IMR-90 (cell line): ENCODE measurements at regions not wholly inside any gene's neighbourhood (a gene's known extent, or its start where the extent isn't known, plus 50 kb on each side); places are given as distances from the start of the nearest gene placed in this dataset.

Source experiments
- ATAC-seq: fragments of 200-7000 bp; cut with Tn5 transposase; 2 replicates; pipeline ENCODE4 v1.9.1; 2020; ENCODE audit warnings: low read depth, mild to moderate bottlenecking, moderate library complexity
- BruUV-seq: library from RNA; stranded (reverse); fragments of 400-500 nt; replicated peaks from 2 replicates; lab custom pipeline; 2021; lab: Mats Ljungman, UMichigan
- CTCF ChIA-PET: fragments of 300-600 bp; formaldehyde crosslinking; extraction: SDS; loops from one replicate; lab custom pipeline; 2021; ENCODE audit warnings: antibody characterized with exemption; lab: Yijun Ruan, JAX
- POLR2A ChIA-PET: fragments of 300-600 bp; sonication (Branson Sonifier 250); formaldehyde crosslinking; loops from one replicate; lab custom pipeline; 2022; ENCODE audit warnings: antibody characterized with exemption; ENCODE audit not compliant: unreplicated experiment; lab: Charles Lee
- DNase-seq: peaks from one replicate; pipeline ENCODE4 v3.0.0; 2013
- H2AFZ ChIP-seq: replicated peaks from 2 replicates; pipeline ENCODE3; 2013; ENCODE audit warnings: low read length, mild to moderate bottlenecking; ENCODE audit not compliant: poor library complexity
- H2AK5ac ChIP-seq: 2 replicates; pipeline ENCODE4 v1.6.1; 2013; ENCODE audit warnings: low read depth, low read length, inconsistent platforms
- H2AK9ac ChIP-seq: replicated peaks from 2 replicates; pipeline ENCODE3; 2013; ENCODE audit warnings: mild to moderate bottlenecking, low read depth, low read length, moderate library complexity; ENCODE audit not compliant: poor library complexity
- H2BK120ac ChIP-seq: 2 replicates; pipeline ENCODE4 v1.6.1; 2013; ENCODE audit warnings: low read depth, low read length, inconsistent platforms
- H2BK15ac ChIP-seq: 3 replicates; pipeline ENCODE4 v1.6.1; 2013; ENCODE audit warnings: low read depth, low read length, inconsistent platforms
- H2BK20ac ChIP-seq: 2 replicates; pipeline ENCODE4 v1.6.1; 2013; ENCODE audit warnings: low read depth, mild to moderate bottlenecking, inconsistent platforms, low read length, moderate library complexity
- H2BK5ac ChIP-seq: 2 replicates; pipeline ENCODE4 v1.6.1; 2013; ENCODE audit warnings: mild to moderate bottlenecking, low read depth, low read length, inconsistent platforms; ENCODE audit not compliant: poor library complexity, severe bottlenecking
- H3K14ac ChIP-seq: replicated peaks from 2 replicates; pipeline ENCODE4 v1.6.1; 2013; ENCODE audit warnings: low read depth, low read length, inconsistent platforms
- H3K18ac ChIP-seq: 2 replicates; pipeline ENCODE4 v1.6.1; 2013; ENCODE audit warnings: low read depth, low read length, control low read depth
- H3K23ac ChIP-seq: 2 replicates; pipeline ENCODE4 v1.6.1; 2013; ENCODE audit warnings: low read depth, low read length, inconsistent platforms
- H3K27ac ChIP-seq: 2 replicates; pipeline ENCODE4 v1.5.1; 2013; ENCODE audit warnings: mild to moderate bottlenecking, control low read depth, low read length; ENCODE audit not compliant: insufficient read depth
- H3K27me3 ChIP-seq: 2 replicates; pipeline ENCODE4 v1.6.1; 2013; ENCODE audit warnings: low read length; ENCODE audit not compliant: control insufficient read depth, insufficient read depth
- H3K36me3 ChIP-seq: 2 replicates; pipeline ENCODE4 v1.6.1; 2013; ENCODE audit warnings: low read length, mixed read lengths; ENCODE audit not compliant: control insufficient read depth, insufficient read depth
- H3K4ac ChIP-seq: 2 replicates; pipeline ENCODE4 v1.6.1; 2013; ENCODE audit warnings: low read depth, low read length, inconsistent platforms
- H3K4me1 ChIP-seq: 2 replicates; pipeline ENCODE4 v1.6.1; 2013; ENCODE audit warnings: low read length, mixed read lengths; ENCODE audit not compliant: control insufficient read depth, insufficient read depth
- H3K4me2 ChIP-seq: 2 replicates; pipeline ENCODE4 v1.6.1; 2013; ENCODE audit warnings: low read depth, mild to moderate bottlenecking, control low read depth, low read length, moderate library complexity
- H3K4me3 ChIP-seq: 2 replicates; pipeline ENCODE4 v1.5.1; 2013; ENCODE audit warnings: low read depth, mild to moderate bottlenecking, control low read depth, low read length, moderate library complexity; ENCODE audit not compliant: insufficient read depth
- H3K56ac ChIP-seq: 2 replicates; pipeline ENCODE4 v1.6.1; 2013; ENCODE audit warnings: low read length, inconsistent platforms; ENCODE audit not compliant: insufficient read depth; ENCODE audit errors: extremely low read depth
- H3K79me1 ChIP-seq, 2 experiments: 2 replicates each; pipeline ENCODE4 v1.6.1; 2013; ENCODE audit warnings: low read length in 2 of 2, inconsistent platforms in 1 of 2, low read depth in 1 of 2
- H3K9ac ChIP-seq: 2 replicates; pipeline ENCODE4 v1.6.1; 2013; ENCODE audit warnings: low read depth, low read length, control low read depth
- H3K9me1 ChIP-seq: 2 replicates; pipeline ENCODE4 v1.6.1; 2013; ENCODE audit warnings: low read length, inconsistent platforms; ENCODE audit not compliant: insufficient read depth
- H3K9me3 ChIP-seq: 2 replicates; pipeline ENCODE4 v1.6.1; 2013; ENCODE audit warnings: low read length; ENCODE audit not compliant: control insufficient read depth, insufficient read depth
- H4K20me1 ChIP-seq: 2 replicates; pipeline ENCODE4 v1.6.1; 2013; ENCODE audit warnings: low read length, inconsistent platforms; ENCODE audit not compliant: insufficient read depth
- H4K5ac ChIP-seq: 2 replicates; pipeline ENCODE4 v1.6.1; 2013; ENCODE audit warnings: mild to moderate bottlenecking, low read depth, low read length, control low read depth
- H4K8ac ChIP-seq, 2 experiments: 2 replicates each; pipeline ENCODE4 v1.6.1; 2013; ENCODE audit warnings: low read depth in 2 of 2, low read length in 2 of 2, control low read depth in 1 of 2, inconsistent platforms in 1 of 2
- H4K91ac ChIP-seq: 2 replicates; pipeline ENCODE4 v1.6.1; 2013; ENCODE audit warnings: low read depth, low read length, inconsistent platforms; ENCODE audit not compliant: insufficient read depth
- BHLHE40 ChIP-seq: fragments of 150-350 bp; IDR thresholded peaks from 2 replicates; pipeline ENCODE4 v1.6.1; 2016; ENCODE audit warnings: mild to moderate bottlenecking, low read depth, low read length
- CEBPB ChIP-seq: IDR thresholded peaks from 2 replicates; pipeline ENCODE4 v1.6.1; 2012; ENCODE audit warnings: low read depth, low read length, improper control_type of control experiment
- CHD1 ChIP-seq: IDR thresholded peaks from 2 replicates; pipeline ENCODE4 v1.6.1; 2012; ENCODE audit warnings: low read depth, low read length, improper control_type of control experiment
- FOS ChIP-seq: fragments of 150-350 bp; IDR thresholded peaks from 2 replicates; pipeline ENCODE4 v1.6.1; 2016; ENCODE audit warnings: low read depth, low read length
- MAFK ChIP-seq: IDR thresholded peaks from 2 replicates; pipeline ENCODE4 v1.6.1; 2012; ENCODE audit warnings: low read depth, low read length, improper control_type of control experiment
- MAZ ChIP-seq: IDR thresholded peaks from 2 replicates; pipeline ENCODE4 v1.6.1; 2012; ENCODE audit warnings: low read depth, mild to moderate bottlenecking, low read length, improper control_type of control experiment, moderate library complexity, borderline replicate concordance
- MXI1 ChIP-seq: IDR thresholded peaks from 2 replicates; pipeline ENCODE4 v1.6.1; 2012; ENCODE audit warnings: low read depth, mild to moderate bottlenecking, low read length, moderate library complexity, borderline replicate concordance
- NFE2L2 ChIP-seq: fragments of 150-350 bp; IDR thresholded peaks from 2 replicates; pipeline ENCODE4 v1.6.1; 2016; ENCODE audit warnings: low read depth, mild to moderate bottlenecking, low read length
- POLR2A ChIP-seq: IDR thresholded peaks from 2 replicates; pipeline ENCODE4 v1.6.1; 2012; ENCODE audit warnings: mild to moderate bottlenecking, low read depth, low read length
- RAD21 ChIP-seq: IDR thresholded peaks from 2 replicates; pipeline ENCODE4 v1.6.1; 2012; ENCODE audit warnings: low read length, improper control_type of control experiment
- RCOR1 ChIP-seq: IDR thresholded peaks from 2 replicates; pipeline ENCODE4 v1.6.1; 2012; ENCODE audit warnings: mild to moderate bottlenecking, low read length, improper control_type of control experiment; ENCODE audit not compliant: insufficient replicate concordance
- RFX5 ChIP-seq: IDR thresholded peaks from 2 replicates; pipeline ENCODE4 v1.8.0; 2012; ENCODE audit warnings: low read depth, mild to moderate bottlenecking, low read length, moderate library complexity
- SMC3 ChIP-seq: fragments of 150-350 bp; IDR thresholded peaks from 2 replicates; pipeline ENCODE4 v1.6.1; 2016; ENCODE audit warnings: low read depth, mild to moderate bottlenecking, antibody characterized with exemption, low read length, moderate library complexity
- WGBS, 2 experiments: methylation state at CpG; one replicate each; pipeline versions ENCODE4 v1.1.5 to v1.1.7; 2013; ENCODE audit warnings: missing lambda C conversion rate in 2 of 2; ENCODE audit not compliant: insufficient read length in 1 of 2; ENCODE audit errors: extremely low coverage in 2 of 2; 5-methylcytosine and 5-hydroxymethylcytosine counted together
- dilution Hi-C: fragments of 300-500 bp; cut with HindIII; formaldehyde crosslinking; loops from one replicate; pipeline ENCODE4 v1.14.3; 2018; ENCODE audit warnings: low sequenced_read_pairs; ENCODE audit not compliant: unreplicated experiment
- in situ Hi-C: fragments of 300-500 bp; cut with MboI; formaldehyde crosslinking; loops from 3 replicates; pipeline ENCODE4 v1.14.3; 2019; ENCODE audit warnings: low sequenced_read_pairs, inconsistent platforms, mixed read lengths
- intact Hi-C: fragments of 100-400 bp; cut with micrococcal nuclease; formaldehyde crosslinking; loops from 2 replicates; pipeline ENCODE4 v1.10.0; 2022
- TF ChIP-seq, protein P1 (sequence below): fragments of 150-350 bp; IDR thresholded peaks from 2 replicates; pipeline ENCODE4 v1.6.1; 2017; ENCODE audit warnings: mild to moderate bottlenecking, antibody characterized with exemption, low read length, low read depth
- TF ChIP-seq, protein P2 (sequence below): conservative IDR thresholded peaks from 2 replicates; pipeline ENCODE4 v1.5.1; 2012; ENCODE audit warnings: mild to moderate bottlenecking, low read depth, low read length, improper control_type of control experiment
- TF ChIP-seq, protein P3 (sequence below): fragments of 150-350 bp; IDR thresholded peaks from 2 replicates; pipeline ENCODE4 v1.6.1; 2016; ENCODE audit warnings: low read depth, mild to moderate bottlenecking, low read length, moderate library complexity, borderline replicate concordance

DNA sequence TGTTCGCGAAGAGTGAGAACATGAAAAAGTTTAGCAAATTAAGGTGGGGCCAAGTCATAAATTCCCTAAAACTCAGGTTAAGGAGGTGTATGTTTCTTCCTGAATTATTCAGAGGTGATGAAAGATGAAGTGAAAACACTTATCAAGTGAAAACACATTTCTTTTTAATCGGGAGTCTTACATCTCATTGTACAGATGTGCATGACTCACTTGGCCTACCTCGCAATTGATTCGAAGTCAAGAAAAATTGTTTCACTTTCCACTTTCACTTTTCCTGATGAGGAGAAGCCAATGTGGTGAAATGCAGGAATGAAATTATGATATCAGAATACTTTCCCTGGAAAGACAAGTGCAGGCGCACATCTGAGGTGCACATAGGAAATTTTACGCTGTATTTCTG is 78.7 kb downstream of the SLC25A46 start:
- Histone ChIP-seq H4K5ac (no peak overlapping the region), H4K8ac (no peak overlapping the region), H2BK5ac (no peak overlapping the region), H3K4me2 (no peak overlapping the region), H3K18ac (no peak overlapping the region), H2AK9ac (no peak overlapping the region), H3K4ac (no peak overlapping the region), H2BK15ac (no peak overlapping the region), H3K14ac (no peak overlapping the region), H3K9me1 (no peaks in the 10 kb centered on the region), H2BK120ac (no peak overlapping the region), H3K56ac (no peak overlapping the region), H3K36me3 (no peaks in the 10 kb centered on the region), H3K23ac (no peak overlapping the region), H4K91ac (no peak overlapping the region), H3K9me3 (no peaks in the 10 kb centered on the region), H2AK5ac (no peak overlapping the region), H3K9ac (no peak overlapping the region), H3K79me1 (no peaks in the 10 kb centered on the region), H3K4me1 (no peaks in the 10 kb centered on the region), H4K20me1 (no peaks in the 10 kb centered on the region), H2BK20ac (no peak overlapping the region), H3K27me3 (no peaks in the 10 kb centered on the region), H2AFZ (no peak overlapping the region), H3K4me3 (no peak overlapping the region), H3K27ac (no peak overlapping the region)
- dilution Hi-C loops (no loop called here), in situ Hi-C loops (no loop called here), intact Hi-C loops (no loop called here)
- no CpG with 5 or more reads among the region's 7 CpGs for WGBS, 2 experiments
- no TSS peak for BruUV-seq
- POLR2A ChIA-PET = no interaction called here
- no peak for ATAC-seq
- DNase-seq = peak; percentile 55
- CTCF ChIA-PET = no interaction called here
- TF ChIP-seq SMC3 = no peak
- TF ChIP-seq RCOR1 = no peak
- no peak for TF ChIP-seq RFX5
- no peak for TF ChIP-seq NFE2L2
- no peak for TF ChIP-seq POLR2A
- TF ChIP-seq BHLHE40 = no peak
- no peak for TF ChIP-seq FOS
- no peak for TF ChIP-seq MXI1
- TF ChIP-seq, protein P1, sequence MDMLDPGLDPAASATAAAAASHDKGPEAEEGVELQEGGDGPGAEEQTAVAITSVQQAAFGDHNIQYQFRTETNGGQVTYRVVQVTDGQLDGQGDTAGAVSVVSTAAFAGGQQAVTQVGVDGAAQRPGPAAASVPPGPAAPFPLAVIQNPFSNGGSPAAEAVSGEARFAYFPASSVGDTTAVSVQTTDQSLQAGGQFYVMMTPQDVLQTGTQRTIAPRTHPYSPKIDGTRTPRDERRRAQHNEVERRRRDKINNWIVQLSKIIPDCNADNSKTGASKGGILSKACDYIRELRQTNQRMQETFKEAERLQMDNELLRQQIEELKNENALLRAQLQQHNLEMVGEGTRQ = no peak
- no peak for TF ChIP-seq MAFK
- TF ChIP-seq RAD21 = no peak
- TF ChIP-seq, protein P2, sequence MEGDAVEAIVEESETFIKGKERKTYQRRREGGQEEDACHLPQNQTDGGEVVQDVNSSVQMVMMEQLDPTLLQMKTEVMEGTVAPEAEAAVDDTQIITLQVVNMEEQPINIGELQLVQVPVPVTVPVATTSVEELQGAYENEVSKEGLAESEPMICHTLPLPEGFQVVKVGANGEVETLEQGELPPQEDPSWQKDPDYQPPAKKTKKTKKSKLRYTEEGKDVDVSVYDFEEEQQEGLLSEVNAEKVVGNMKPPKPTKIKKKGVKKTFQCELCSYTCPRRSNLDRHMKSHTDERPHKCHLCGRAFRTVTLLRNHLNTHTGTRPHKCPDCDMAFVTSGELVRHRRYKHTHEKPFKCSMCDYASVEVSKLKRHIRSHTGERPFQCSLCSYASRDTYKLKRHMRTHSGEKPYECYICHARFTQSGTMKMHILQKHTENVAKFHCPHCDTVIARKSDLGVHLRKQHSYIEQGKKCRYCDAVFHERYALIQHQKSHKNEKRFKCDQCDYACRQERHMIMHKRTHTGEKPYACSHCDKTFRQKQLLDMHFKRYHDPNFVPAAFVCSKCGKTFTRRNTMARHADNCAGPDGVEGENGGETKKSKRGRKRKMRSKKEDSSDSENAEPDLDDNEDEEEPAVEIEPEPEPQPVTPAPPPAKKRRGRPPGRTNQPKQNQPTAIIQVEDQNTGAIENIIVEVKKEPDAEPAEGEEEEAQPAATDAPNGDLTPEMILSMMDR = no peak
- TF ChIP-seq, protein P3, sequence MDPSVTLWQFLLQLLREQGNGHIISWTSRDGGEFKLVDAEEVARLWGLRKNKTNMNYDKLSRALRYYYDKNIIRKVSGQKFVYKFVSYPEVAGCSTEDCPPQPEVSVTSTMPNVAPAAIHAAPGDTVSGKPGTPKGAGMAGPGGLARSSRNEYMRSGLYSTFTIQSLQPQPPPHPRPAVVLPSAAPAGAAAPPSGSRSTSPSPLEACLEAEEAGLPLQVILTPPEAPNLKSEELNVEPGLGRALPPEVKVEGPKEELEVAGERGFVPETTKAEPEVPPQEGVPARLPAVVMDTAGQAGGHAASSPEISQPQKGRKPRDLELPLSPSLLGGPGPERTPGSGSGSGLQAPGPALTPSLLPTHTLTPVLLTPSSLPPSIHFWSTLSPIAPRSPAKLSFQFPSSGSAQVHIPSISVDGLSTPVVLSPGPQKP = no peak
- no peak for TF ChIP-seq MAZ
- no peak for TF ChIP-seq CHD1
- TF ChIP-seq CEBPB = no peak
